Naive B cell (primary cell): ENCODE measurements at regions not wholly inside any gene's neighbourhood (a gene's known extent, or its start where the extent isn't known, plus 50 kb on each side); places are given as distances from the start of the nearest gene placed in this dataset.

Experiments used
- ATAC-seq, 2 donors: fragments of 150-1000 bp; cut with Tn5 transposase; 2 replicates each; pipeline ENCODE4 v1.10.0; 2021; ENCODE audit warnings: low read depth in 2 of 2, mild to moderate bottlenecking in 2 of 2, moderate library complexity in 2 of 2
- DNase-seq: peaks from one replicate; pipeline ENCODE4 v3.0.0; 2022
- H3K27ac Mint-ChIP-seq, 6 donors: one replicate each; pipeline ENCODE4 v1.8.0; 2020 to 2022; ENCODE audit warnings: mild to moderate bottlenecking in 6 of 6, mixed read lengths in 6 of 6, moderate library complexity in 5 of 6, inconsistent platforms in 2 of 6
- H3K27me3 Mint-ChIP-seq, 3 donors: one replicate each; pipeline ENCODE4 v1.8.0; 2021 to 2022; ENCODE audit warnings: mixed read lengths in 3 of 3, mild to moderate bottlenecking in 1 of 3
- H3K36me3 Mint-ChIP-seq, 2 donors: one replicate each; pipeline ENCODE4 v1.8.0; 2020 to 2022; ENCODE audit warnings: mixed read lengths in 2 of 2, inconsistent platforms in 1 of 2, mild to moderate bottlenecking in 1 of 2
- H3K4me1 Mint-ChIP-seq, 3 donors: one replicate each; pipeline ENCODE4 v1.8.0; 2020 to 2022; ENCODE audit warnings: mixed read lengths in 3 of 3, inconsistent platforms in 1 of 3, mild to moderate bottlenecking in 1 of 3, moderate library complexity in 1 of 3
- H3K4me3 Mint-ChIP-seq, 8 donors: one replicate each; pipeline ENCODE4 v1.8.0; 2020 to 2022; ENCODE audit warnings: mild to moderate bottlenecking in 8 of 8, mixed read lengths in 8 of 8, moderate library complexity in 8 of 8, inconsistent platforms in 2 of 8
- H3K9me3 Mint-ChIP-seq, 7 donors: one replicate each; pipeline ENCODE4 v1.8.0; 2020 to 2022; ENCODE audit warnings: mixed read lengths in 7 of 7, mild to moderate bottlenecking in 5 of 7, inconsistent platforms in 2 of 7, moderate library complexity in 1 of 7

DNA sequence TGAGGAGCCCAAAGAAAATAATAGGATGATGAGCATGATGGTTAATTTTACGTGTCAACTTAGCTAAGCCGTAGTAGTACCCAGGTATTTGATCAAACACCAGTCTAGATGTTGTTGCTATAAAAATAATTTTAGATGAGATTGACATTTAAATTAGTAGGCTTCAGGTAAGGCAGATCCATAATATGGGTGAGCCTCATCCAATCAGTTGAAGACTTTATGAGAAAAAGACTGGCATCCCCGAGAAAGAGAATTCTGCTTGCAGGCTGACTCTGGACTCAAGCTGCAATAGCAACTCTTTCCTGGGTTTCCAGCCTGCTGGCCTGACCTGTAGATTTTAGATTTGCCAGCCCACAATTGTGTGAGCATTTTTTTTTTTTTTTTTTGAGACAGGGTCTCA lies 192.8 kb upstream of the LNX1 start:
- H3K27me3 Mint-ChIP-seq, result peaks cover 7 to 15% (median 12%) of the 10 kb centered on the region in 3 donors
- peak overlapping the region in 1 of 6 donors; percentile 18 for H3K27ac Mint-ChIP-seq
- peaks cover 0 to 5% (median 2%) of the 10 kb centered on the region in 7 donors for H3K9me3 Mint-ChIP-seq
- no peak overlapping the region for H3K4me3 Mint-ChIP-seq
- ATAC-seq, result no peak
- H3K4me1 Mint-ChIP-seq, result no peaks in the 10 kb centered on the region
- DNase-seq, result no peak
- peaks cover 1 to 8% of the 10 kb centered on the region in 2 donors for H3K36me3 Mint-ChIP-seq

- H3K27ac Mint-ChIP-seq, result no peak overlapping the region
- no peak for ATAC-seq
Measured at GRCh38 chr4:53783208-53783859, 192.0 kb upstream of the LNX1 start.

DNA sequence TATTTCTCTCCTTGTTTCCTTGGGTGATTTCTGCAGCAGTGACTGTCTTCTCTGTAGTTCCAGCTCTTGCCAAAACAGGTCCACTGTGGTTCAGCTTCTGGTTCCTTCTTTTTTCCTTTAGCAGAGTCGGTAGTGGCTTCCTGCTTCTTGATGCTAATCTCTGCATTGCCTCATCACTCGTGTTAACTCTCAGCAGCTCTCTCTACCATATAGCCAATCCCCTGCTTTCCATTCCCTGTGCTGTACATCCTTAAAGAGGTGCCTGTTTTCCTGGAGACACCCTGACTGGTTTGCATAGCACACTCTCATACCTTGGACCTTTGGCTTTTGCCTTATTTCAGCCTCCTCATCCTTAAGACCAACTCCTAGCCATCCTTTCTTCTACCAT lies 191.2 kb upstream of the LNX1 start:
- Mint-ChIP-seq H3K36me3 (peaks cover 0 to 8% of the 10 kb centered on the region in 2 donors), H3K4me3 (no peak overlapping the region), H3K27ac (no peak overlapping the region), H3K9me3 (peaks cover 0 to 5% (median 2%) of the 10 kb centered on the region in 7 donors), H3K4me1 (no peaks in the 10 kb centered on the region), H3K27me3 (peaks cover 8 to 15% (median 11%) of the 10 kb centered on the region in 3 donors)
- DNase-seq (no peak), ATAC-seq (no peak)

More at GRCh38 chr4:53783208-53783859, 192.0 kb upstream of the LNX1 start:
- Mint-ChIP-seq H3K27me3 (peaks cover 8 to 15% (median 11%) of the 10 kb centered on the region in 3 donors), H3K36me3 (peaks cover 0 to 8% of the 10 kb centered on the region in 2 donors), H3K4me1 (no peaks in the 10 kb centered on the region), H3K4me3 (no peak overlapping the region), H3K9me3 (peaks cover 0 to 5% (median 2%) of the 10 kb centered on the region in 7 donors)
- DNase-seq, result no peak

GRCh38 chr4:53781629-53782457 lies 190.6 kb upstream of the LNX1 start:
- ATAC-seq (no peak), DNase-seq (no peak)
- H3K27me3 Mint-ChIP-seq, result peaks cover 11 to 19% (median 14%) of the 10 kb centered on the region in 3 donors
- H3K4me1 Mint-ChIP-seq, result no peaks in the 10 kb centered on the region
- H3K27ac Mint-ChIP-seq, result no peak overlapping the region
- H3K4me3 Mint-ChIP-seq, result no peak overlapping the region
- peaks cover 0 to 8% of the 10 kb centered on the region in 2 donors for H3K36me3 Mint-ChIP-seq
- peaks cover 0 to 5% (median 2%) of the 10 kb centered on the region in 7 donors for H3K9me3 Mint-ChIP-seq

- H3K9me3 Mint-ChIP-seq, result peaks cover 0 to 5% (median 2%) of the 10 kb centered on the region in 7 donors
- H3K4me1 Mint-ChIP-seq, result no peaks in the 10 kb centered on the region
- ATAC-seq (no peak), DNase-seq (no peak)
- peaks cover 11 to 19% (median 14%) of the 10 kb centered on the region in 3 donors for H3K27me3 Mint-ChIP-seq
- no peak overlapping the region for H3K4me3 Mint-ChIP-seq
- H3K36me3 Mint-ChIP-seq, result peaks cover 0 to 8% of the 10 kb centered on the region in 2 donors
- H3K27ac Mint-ChIP-seq, result no peak overlapping the region
Measured at GRCh38 chr4:53780736-53781400, 189.6 kb upstream of the LNX1 start.

DNA sequence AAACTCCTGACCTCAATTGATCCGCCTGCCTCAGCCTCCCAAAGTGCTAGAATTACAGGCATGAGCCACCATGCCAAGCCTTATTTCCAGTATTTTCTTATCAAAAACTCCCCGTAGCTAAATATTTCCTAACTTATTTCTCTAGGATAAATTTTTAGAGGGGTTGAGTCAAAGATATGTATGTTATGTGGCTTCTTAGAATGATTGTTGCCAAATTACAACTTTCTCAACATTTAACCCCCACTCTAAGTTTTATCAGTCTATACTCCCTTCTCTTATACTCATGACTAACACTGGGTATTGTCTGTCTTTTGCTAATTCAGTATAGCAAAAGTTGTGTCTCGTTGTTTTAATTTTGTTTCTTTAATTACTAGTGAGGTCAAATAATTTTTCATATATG lies 187.7 kb upstream of the LNX1 start:
- H3K36me3 Mint-ChIP-seq, result no peaks in the 10 kb centered on the region
- H3K27me3 Mint-ChIP-seq, result peaks cover 4 to 15% (median 6%) of the 10 kb centered on the region in 3 donors
- H3K4me1 Mint-ChIP-seq, result no peaks in the 10 kb centered on the region
- H3K27ac Mint-ChIP-seq, result no peak overlapping the region
- no peak for ATAC-seq
- no peak overlapping the region for H3K4me3 Mint-ChIP-seq
- peaks cover 0 to 3% (median 0%) of the 10 kb centered on the region in 7 donors for H3K9me3 Mint-ChIP-seq
- DNase-seq, result no peak

DNA sequence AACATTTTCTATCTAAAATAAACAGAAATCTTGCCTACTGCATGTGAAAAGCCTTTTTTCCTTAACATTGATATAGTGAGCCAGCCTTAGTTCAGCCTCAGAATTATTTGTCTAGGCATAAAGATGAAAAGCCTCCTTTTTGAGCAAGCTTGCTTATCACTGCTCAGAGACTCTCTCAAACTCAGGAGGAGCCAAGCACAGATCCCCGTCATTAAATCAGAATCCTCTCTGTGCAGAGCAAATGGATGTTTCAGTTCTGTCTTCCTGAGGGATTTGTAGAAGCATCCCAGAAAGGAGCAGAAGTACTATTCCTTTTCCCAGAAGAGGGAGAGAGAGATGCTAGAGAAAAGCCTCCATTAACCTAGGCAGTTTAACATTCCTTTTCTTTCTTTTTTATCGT lies 186.9 kb upstream of the LNX1 start:
- no peak for DNase-seq
- H3K27ac Mint-ChIP-seq, result no peak overlapping the region
- H3K4me1 Mint-ChIP-seq, result no peaks in the 10 kb centered on the region
- H3K9me3 Mint-ChIP-seq, result peaks cover 0 to 3% (median 0%) of the 10 kb centered on the region in 7 donors
- H3K4me3 Mint-ChIP-seq, result no peak overlapping the region
- peaks cover 4 to 15% (median 6%) of the 10 kb centered on the region in 3 donors for H3K27me3 Mint-ChIP-seq
- ATAC-seq, result no peak
- H3K36me3 Mint-ChIP-seq, result no peaks in the 10 kb centered on the region

- no peaks in the 10 kb centered on the region for H3K36me3 Mint-ChIP-seq
- H3K27ac Mint-ChIP-seq, result no peak overlapping the region
- ATAC-seq (no peak), DNase-seq (no peak)
- no peaks in the 10 kb centered on the region for H3K4me1 Mint-ChIP-seq
- H3K27me3 Mint-ChIP-seq, result peaks cover 4 to 10% (median 6%) of the 10 kb centered on the region in 3 donors
- no peak overlapping the region for H3K4me3 Mint-ChIP-seq
- H3K9me3 Mint-ChIP-seq, result peaks cover 0 to under 1% (median 0%) of the 10 kb centered on the region in 7 donors
Measured at GRCh38 chr4:53777244-53777984, 186.1 kb upstream of the LNX1 start.

DNA sequence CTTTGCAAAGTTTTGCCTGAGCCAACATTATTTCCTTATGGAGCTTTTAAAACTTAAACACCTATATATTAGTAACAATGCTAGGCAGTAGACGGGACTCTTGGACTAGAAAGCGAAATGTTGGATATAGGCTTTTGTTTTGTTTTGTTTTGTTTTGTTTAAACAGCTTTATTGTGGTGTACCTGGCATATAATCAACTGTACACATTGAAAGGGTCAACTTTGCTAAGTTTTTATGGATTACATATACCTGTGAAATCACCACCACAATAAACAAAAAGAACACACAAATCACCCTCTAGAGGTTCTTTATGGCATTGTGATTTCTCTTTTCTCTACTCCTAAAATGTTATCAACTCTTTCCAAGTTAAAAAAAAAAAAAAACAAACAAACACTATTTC lies 184.9 kb upstream of the LNX1 start:
- H3K4me3 Mint-ChIP-seq, result no peak overlapping the region
- DNase-seq, result no peak
- no peaks in the 10 kb centered on the region for H3K36me3 Mint-ChIP-seq
- H3K4me1 Mint-ChIP-seq, result no peaks in the 10 kb centered on the region
- peak overlapping the region in 1 of 6 donors; percentile 59 for H3K27ac Mint-ChIP-seq
- no peak for ATAC-seq
- H3K9me3 Mint-ChIP-seq, result no peaks in the 10 kb centered on the region
- H3K27me3 Mint-ChIP-seq, result peaks cover 4 to 7% (median 6%) of the 10 kb centered on the region in 3 donors

- Mint-ChIP-seq H3K4me3 (no peak overlapping the region), H3K27ac (peak overlapping the region in 1 of 6 donors; percentile 49), H3K4me1 (no peaks in the 10 kb centered on the region), H3K27me3 (peaks cover 4 to 6% (median 4%) of the 10 kb centered on the region in 3 donors), H3K9me3 (no peaks in the 10 kb centered on the region), H3K36me3 (no peaks in the 10 kb centered on the region)
- ATAC-seq, result no peak
- DNase-seq, result no peak
Measured at GRCh38 chr4:53775381-53775780, 184.1 kb upstream of the LNX1 start.

GRCh38 chr4:53771326-53771725 lies 180.0 kb upstream of the LNX1 start:
- H3K4me1 Mint-ChIP-seq, result no peaks in the 10 kb centered on the region
- ATAC-seq (no peak), DNase-seq (no peak)
- peaks cover 0 to 14% of the 10 kb centered on the region in 2 donors for H3K36me3 Mint-ChIP-seq
- H3K9me3 Mint-ChIP-seq, result no peaks in the 10 kb centered on the region
- no peak overlapping the region for H3K4me3 Mint-ChIP-seq
- H3K27ac Mint-ChIP-seq, result no peak overlapping the region
- no peaks in the 10 kb centered on the region for H3K27me3 Mint-ChIP-seq

DNA sequence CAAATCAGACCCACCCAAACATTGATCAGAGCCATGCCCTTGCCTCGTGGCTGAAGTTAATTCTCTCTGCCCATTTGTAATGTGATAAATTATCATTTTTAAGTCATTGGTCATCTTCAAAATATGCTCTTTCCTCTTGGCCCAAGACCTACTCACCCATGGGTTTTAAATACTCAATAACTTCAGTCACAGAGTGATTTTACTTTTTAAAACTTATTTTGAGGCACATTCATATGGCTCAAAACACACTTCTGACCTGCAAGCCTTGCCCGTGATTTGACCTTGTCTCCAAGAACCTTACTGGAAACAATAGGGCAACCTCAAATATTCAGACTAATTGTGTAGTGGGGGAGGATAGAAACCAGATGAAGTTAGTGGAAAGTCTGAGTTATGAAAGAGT lies 176.2 kb upstream of the LNX1 start:
- Mint-ChIP-seq H3K27ac (no peak overlapping the region), H3K4me1 (peaks cover 4 to 11% (median 9%) of the 10 kb centered on the region in 3 donors), H3K9me3 (no peaks in the 10 kb centered on the region), H3K4me3 (no peak overlapping the region), H3K36me3 (peaks cover 0 to 14% of the 10 kb centered on the region in 2 donors), H3K27me3 (no peaks in the 10 kb centered on the region)
- no peak for DNase-seq
- no peak for ATAC-seq
